C4-2B (cell line): ENCODE measurements at regions not wholly inside any gene's neighbourhood (a gene's known extent, or its start where the extent isn't known, plus 50 kb on each side); places are given as distances from the start of the nearest gene placed in this dataset.
A peak's percentile ranks its signal among the peaks of the same experiment; 100 is the strongest.

Source experiments
- H3K27ac ChIP-seq: fragments of 450-650 bp; 2 replicates; pipeline ENCODE4 v1.5.1; 2017
- CTCF ChIP-seq: fragments of 450-650 bp; conservative IDR thresholded peaks from 2 replicates; pipeline ENCODE4 v1.5.1; 2017; ENCODE audit warnings: mild to moderate bottlenecking
- ZFX ChIP-seq: fragments of 450-650 bp; IDR thresholded peaks from 2 replicates; pipeline ENCODE4 v1.6.1; 2017

- H3K27ac ChIP-seq = no peak overlapping the region
- TF ChIP-seq CTCF = no peak
These were observed 109.8 kb upstream of the RASGRP1 start for GRCh38 chr15:38674448-38674847.

- no peak overlapping the region for H3K27ac ChIP-seq
- TF ChIP-seq CTCF = no peak
- no peak for TF ChIP-seq ZFX
These were observed 113.7 kb upstream of the RASGRP1 start for GRCh38 chr15:38678281-38678680.

- no peak for TF ChIP-seq ZFX
- TF ChIP-seq CTCF = no peak
These were observed 116.2 kb upstream of the RASGRP1 start for GRCh38 chr15:38680775-38681174.

GRCh38 chr15:38682363-38682762 is 117.7 kb upstream of the RASGRP1 start:
- no peak overlapping the region for H3K27ac ChIP-seq
- TF ChIP-seq CTCF (no peak), ZFX (no peak)

More at GRCh38 chr15:38680775-38681174, 116.2 kb upstream of the RASGRP1 start:
- no peak overlapping the region for H3K27ac ChIP-seq

GRCh38 chr15:38682861-38683260 is 118.2 kb upstream of the RASGRP1 start:
- no peak for TF ChIP-seq ZFX
- no peak for TF ChIP-seq CTCF
- no peak overlapping the region for H3K27ac ChIP-seq

GRCh38 chr15:38683382-38684242 is 119.0 kb upstream of the RASGRP1 start:
- TF ChIP-seq CTCF (peak; percentile 88), ZFX (no peak)
- H3K27ac ChIP-seq = no peak overlapping the region

- TF ChIP-seq ZFX (no peak), CTCF (no peak)
- H3K27ac ChIP-seq = no peak overlapping the region
These were observed 119.9 kb upstream of the RASGRP1 start for GRCh38 chr15:38684440-38685010.
